ENCODE measurements at regions not wholly inside any gene's neighbourhood (a gene's known extent, or its start where the extent isn't known, plus 50 kb on each side); places are given as distances from the start of the nearest gene placed in this dataset.

- TF ChIP-seq CTCF (IDR thresholded peaks at IDR 0.05; ENCODE audit: insufficient read depth, low read length) (no peak), POLR2AphosphoS5 (IDR thresholded peaks at IDR 0.05; ENCODE audit: low read depth) (no peak), GABPA (IDR thresholded peaks at IDR 0.05; ENCODE audit: low read depth) (no peak), SPI1 (IDR thresholded peaks at IDR 0.05; ENCODE audit: borderline replicate concordance, low read depth) (no peak)
- TF ChIP-seq, protein P1, sequence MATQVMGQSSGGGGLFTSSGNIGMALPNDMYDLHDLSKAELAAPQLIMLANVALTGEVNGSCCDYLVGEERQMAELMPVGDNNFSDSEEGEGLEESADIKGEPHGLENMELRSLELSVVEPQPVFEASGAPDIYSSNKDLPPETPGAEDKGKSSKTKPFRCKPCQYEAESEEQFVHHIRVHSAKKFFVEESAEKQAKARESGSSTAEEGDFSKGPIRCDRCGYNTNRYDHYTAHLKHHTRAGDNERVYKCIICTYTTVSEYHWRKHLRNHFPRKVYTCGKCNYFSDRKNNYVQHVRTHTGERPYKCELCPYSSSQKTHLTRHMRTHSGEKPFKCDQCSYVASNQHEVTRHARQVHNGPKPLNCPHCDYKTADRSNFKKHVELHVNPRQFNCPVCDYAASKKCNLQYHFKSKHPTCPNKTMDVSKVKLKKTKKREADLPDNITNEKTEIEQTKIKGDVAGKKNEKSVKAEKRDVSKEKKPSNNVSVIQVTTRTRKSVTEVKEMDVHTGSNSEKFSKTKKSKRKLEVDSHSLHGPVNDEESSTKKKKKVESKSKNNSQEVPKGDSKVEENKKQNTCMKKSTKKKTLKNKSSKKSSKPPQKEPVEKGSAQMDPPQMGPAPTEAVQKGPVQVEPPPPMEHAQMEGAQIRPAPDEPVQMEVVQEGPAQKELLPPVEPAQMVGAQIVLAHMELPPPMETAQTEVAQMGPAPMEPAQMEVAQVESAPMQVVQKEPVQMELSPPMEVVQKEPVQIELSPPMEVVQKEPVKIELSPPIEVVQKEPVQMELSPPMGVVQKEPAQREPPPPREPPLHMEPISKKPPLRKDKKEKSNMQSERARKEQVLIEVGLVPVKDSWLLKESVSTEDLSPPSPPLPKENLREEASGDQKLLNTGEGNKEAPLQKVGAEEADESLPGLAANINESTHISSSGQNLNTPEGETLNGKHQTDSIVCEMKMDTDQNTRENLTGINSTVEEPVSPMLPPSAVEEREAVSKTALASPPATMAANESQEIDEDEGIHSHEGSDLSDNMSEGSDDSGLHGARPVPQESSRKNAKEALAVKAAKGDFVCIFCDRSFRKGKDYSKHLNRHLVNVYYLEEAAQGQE (IDR thresholded peaks at IDR 0.05; ENCODE audit: insufficient replicate concordance, low read depth), result no peak
Observed at GRCh38 chr5:92104126-92104525, 721.0 kb upstream of the ARRDC3 start.

Measured in HL-60 (cell line).